PC-9 (cell line): ENCODE measurements at regions not wholly inside any gene's neighbourhood (a gene's known extent, or its start where the extent isn't known, plus 50 kb on each side); places are given as distances from the start of the nearest gene placed in this dataset.

ENCODE experiments used
- BruUV-seq: library from RNA; stranded (reverse); fragments of 400-500 nt; replicated peaks from 2 replicates; lab custom pipeline; 2021; lab: Mats Ljungman, UMichigan
- CTCF ChIA-PET: fragments of 300-600 bp; sonication (Branson Sonifier 250); formaldehyde crosslinking; loops from one replicate; lab custom pipeline; 2022; ENCODE audit warnings: antibody characterized with exemption; lab: Charles Lee
- POLR2A ChIA-PET: fragments of 300-600 bp; sonication (Branson Sonifier 250); formaldehyde crosslinking; loops from one replicate; lab custom pipeline; 2022; ENCODE audit warnings: antibody characterized with exemption; ENCODE audit not compliant: unreplicated experiment; lab: Charles Lee
- DNase-seq, 2 experiments: peaks; one replicate each; pipeline versions ENCODE4 v3.0.0 to v3.0.0-alpha.2; 2015 to 2022; ENCODE audit warnings: mixed read lengths in 1 of 2
- H2AFZ ChIP-seq: fragments of 200-600 bp; sonication (generic); 2 replicates; pipeline ENCODE4 v1.8.1; 2017; ENCODE audit warnings: antibody characterized with exemption
- H3F3A ChIP-seq: fragments of 200-600 bp; sonication (generic); 2 replicates; pipeline ENCODE4 v1.8.1; 2017; ENCODE audit warnings: antibody characterized with exemption, mild to moderate bottlenecking, low read depth; ENCODE audit not compliant: insufficient read depth
- H3K27ac ChIP-seq: fragments of 200-600 bp; sonication (generic); 2 replicates; pipeline ENCODE4 v1.6.1; 2016; ENCODE audit warnings: mixed run types
- H3K27me3 ChIP-seq: fragments of 200-600 bp; sonication (generic); 2 replicates; pipeline ENCODE4 v1.6.1; 2016; ENCODE audit warnings: low read depth, mixed run types; ENCODE audit not compliant: insufficient read depth
- H3K36me3 ChIP-seq: fragments of 200-600 bp; sonication (generic); 2 replicates; pipeline ENCODE4 v1.6.1; 2016; ENCODE audit warnings: low read depth, mixed run types
- H3K4me1 ChIP-seq: fragments of 200-600 bp; sonication (generic); replicated peaks from 2 replicates; pipeline ENCODE4 v1.6.1; 2016; ENCODE audit warnings: mixed run types; ENCODE audit not compliant: insufficient read depth
- H3K4me2 ChIP-seq: fragments of 200-600 bp; sonication (generic); 2 replicates; pipeline ENCODE4 v1.6.1; 2017; ENCODE audit warnings: mixed run types
- H3K4me3 ChIP-seq: fragments of 200-600 bp; sonication (generic); 2 replicates; pipeline ENCODE4 v1.6.1; 2016; ENCODE audit warnings: mixed run types
- H3K79me2 ChIP-seq: fragments of 200-600 bp; sonication (generic); 2 replicates; pipeline ENCODE4 v1.6.1; 2017; ENCODE audit warnings: low read depth, mixed run types
- H3K9me2 ChIP-seq: fragments of 200-600 bp; sonication (generic); 2 replicates; pipeline ENCODE4 v1.8.1; 2017; ENCODE audit warnings: mild to moderate bottlenecking; ENCODE audit not compliant: insufficient read depth
- H3K9me3 ChIP-seq: fragments of 200-600 bp; sonication (generic); 2 replicates; pipeline ENCODE4 v1.8.1; 2016; ENCODE audit warnings: low read depth; ENCODE audit not compliant: insufficient read depth
- H4K20me1 ChIP-seq: fragments of 200-600 bp; sonication (generic); 2 replicates; pipeline ENCODE4 v1.8.1; 2017; ENCODE audit not compliant: insufficient read depth
- EZH2 ChIP-seq: fragments of 200-600 bp; sonication (generic); IDR thresholded peaks from 2 replicates; pipeline ENCODE4 v1.8.0; 2017; ENCODE audit warnings: antibody characterized with exemption, low read depth
- intact Hi-C: fragments of 100-400 bp; cut with micrococcal nuclease; formaldehyde crosslinking; loops from one replicate; pipeline ENCODE4 v1.10.0; 2022; ENCODE audit not compliant: unreplicated experiment
- TF ChIP-seq, protein P1 (sequence below): fragments of 200-600 bp; sonication (generic); conservative IDR thresholded peaks from 2 replicates; pipeline ENCODE4 v1.6.1; 2017; ENCODE audit warnings: mixed run types, antibody characterized with exemption, mild to moderate bottlenecking, moderate library complexity

DNA sequence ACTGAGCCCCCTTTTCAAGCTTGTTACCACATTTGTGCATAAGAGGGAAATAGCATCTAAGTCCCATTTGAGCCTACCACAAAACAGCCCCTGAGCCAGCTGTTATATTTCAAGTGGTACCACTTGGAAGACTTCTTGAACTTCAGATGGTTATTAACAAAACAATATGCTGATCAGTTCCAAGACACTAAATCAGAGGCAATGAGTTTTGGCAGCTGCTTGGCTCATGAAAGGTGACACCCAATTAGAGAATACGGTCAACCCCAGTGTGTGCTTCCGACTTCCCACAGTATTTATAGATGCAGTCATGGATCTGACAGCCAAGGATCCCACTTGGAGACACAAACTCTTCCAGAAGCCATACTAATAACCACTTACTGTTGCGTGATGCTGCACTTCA lies 469.6 kb upstream of the PPP2R3A start:
- peaks cover 55% of the 10 kb centered on the region for H3K27me3 ChIP-seq
- H3K4me2 ChIP-seq: no peak overlapping the region
- BruUV-seq: no TSS peak
- H3K79me2 ChIP-seq: no peaks in the 10 kb centered on the region
- ChIA-PET CTCF (no interaction called here), POLR2A (no interaction called here)
- H2AFZ ChIP-seq: no peak overlapping the region
- H3K9me3 ChIP-seq: no peaks in the 10 kb centered on the region
- H3K4me1 ChIP-seq: no peaks in the 10 kb centered on the region
- H4K20me1 ChIP-seq: no peaks in the 10 kb centered on the region
- TF ChIP-seq, protein P1, sequence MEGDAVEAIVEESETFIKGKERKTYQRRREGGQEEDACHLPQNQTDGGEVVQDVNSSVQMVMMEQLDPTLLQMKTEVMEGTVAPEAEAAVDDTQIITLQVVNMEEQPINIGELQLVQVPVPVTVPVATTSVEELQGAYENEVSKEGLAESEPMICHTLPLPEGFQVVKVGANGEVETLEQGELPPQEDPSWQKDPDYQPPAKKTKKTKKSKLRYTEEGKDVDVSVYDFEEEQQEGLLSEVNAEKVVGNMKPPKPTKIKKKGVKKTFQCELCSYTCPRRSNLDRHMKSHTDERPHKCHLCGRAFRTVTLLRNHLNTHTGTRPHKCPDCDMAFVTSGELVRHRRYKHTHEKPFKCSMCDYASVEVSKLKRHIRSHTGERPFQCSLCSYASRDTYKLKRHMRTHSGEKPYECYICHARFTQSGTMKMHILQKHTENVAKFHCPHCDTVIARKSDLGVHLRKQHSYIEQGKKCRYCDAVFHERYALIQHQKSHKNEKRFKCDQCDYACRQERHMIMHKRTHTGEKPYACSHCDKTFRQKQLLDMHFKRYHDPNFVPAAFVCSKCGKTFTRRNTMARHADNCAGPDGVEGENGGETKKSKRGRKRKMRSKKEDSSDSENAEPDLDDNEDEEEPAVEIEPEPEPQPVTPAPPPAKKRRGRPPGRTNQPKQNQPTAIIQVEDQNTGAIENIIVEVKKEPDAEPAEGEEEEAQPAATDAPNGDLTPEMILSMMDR: no peak
- TF ChIP-seq EZH2: no peak
- no peaks in the 10 kb centered on the region for H3K36me3 ChIP-seq
- H3K9me2 ChIP-seq: no peaks in the 10 kb centered on the region
- no peak overlapping the region for H3K27ac ChIP-seq
- DNase-seq: no peak
- intact Hi-C loops: no loop called here
- no peak overlapping the region for H3K4me3 ChIP-seq
- no peaks in the 10 kb centered on the region for H3F3A ChIP-seq

DNA sequence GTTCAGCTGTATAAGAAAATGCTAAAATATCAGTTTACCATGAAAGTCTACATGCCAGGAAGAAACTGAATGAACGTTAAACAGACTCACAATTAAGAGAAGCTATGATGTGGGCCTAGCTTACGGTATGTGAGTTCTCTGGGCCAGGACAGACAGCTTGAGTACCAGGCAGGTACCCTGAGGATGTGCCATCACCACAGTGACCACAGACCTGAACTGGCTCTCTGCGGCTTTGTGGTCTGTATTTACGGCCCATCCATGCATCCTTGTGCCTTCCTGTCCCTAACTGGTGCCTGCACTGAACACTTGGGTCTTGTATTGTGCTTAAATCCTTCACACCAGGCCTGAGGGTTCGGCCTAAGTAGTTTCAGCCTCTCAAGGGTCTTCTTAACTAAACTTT lies 467.5 kb upstream of the PPP2R3A start:
- Histone ChIP-seq H3K27me3 (peaks cover 70% of the 10 kb centered on the region), H2AFZ (no peak overlapping the region), H3K4me2 (no peak overlapping the region), H3K9me2 (no peaks in the 10 kb centered on the region), H3K36me3 (no peaks in the 10 kb centered on the region), H3K4me3 (no peak overlapping the region), H3K4me1 (no peaks in the 10 kb centered on the region), H3K27ac (no peak overlapping the region), H3K9me3 (no peaks in the 10 kb centered on the region), H3F3A (no peaks in the 10 kb centered on the region), H4K20me1 (no peaks in the 10 kb centered on the region), H3K79me2 (no peaks in the 10 kb centered on the region)
- CTCF ChIA-PET: no interaction called here
- no peak for DNase-seq
- intact Hi-C loops: no loop called here
- TF ChIP-seq, protein P1: no peak
- TF ChIP-seq EZH2: no peak
- POLR2A ChIA-PET: no interaction called here
- BruUV-seq: no TSS peak

DNA sequence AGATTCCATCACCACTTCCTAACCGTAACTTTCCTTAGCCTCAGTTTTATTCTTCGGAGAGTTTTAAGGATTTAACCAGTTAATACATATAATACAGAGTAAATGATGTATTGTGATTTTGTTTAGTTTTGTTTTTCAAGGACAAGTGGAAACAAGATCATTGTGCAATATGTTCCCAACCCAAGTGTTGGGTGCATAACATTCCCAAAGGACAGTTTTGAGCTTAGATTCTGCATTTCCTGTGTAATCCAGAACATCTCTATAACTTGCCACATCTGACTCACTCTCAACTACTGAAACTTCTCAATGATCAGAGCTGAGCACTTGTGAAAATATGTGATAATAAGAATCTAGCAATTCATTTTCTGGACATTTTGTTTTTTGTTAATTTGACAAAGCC lies 466.1 kb upstream of the PPP2R3A start:
- no peak for TF ChIP-seq EZH2
- TF ChIP-seq, protein P1: no peak
- BruUV-seq: no TSS peak
- ChIA-PET POLR2A (no interaction called here), CTCF (no interaction called here)
- no peaks in the 10 kb centered on the region for H3K9me3 ChIP-seq
- no peaks in the 10 kb centered on the region for H3K36me3 ChIP-seq
- H3K4me2 ChIP-seq: no peak overlapping the region
- DNase-seq: no peak
- no peaks in the 10 kb centered on the region for H3F3A ChIP-seq
- peaks cover 74% of the 10 kb centered on the region for H3K27me3 ChIP-seq
- intact Hi-C loops: no loop called here
- H3K27ac ChIP-seq: no peak overlapping the region
- H3K79me2 ChIP-seq: no peaks in the 10 kb centered on the region
- H4K20me1 ChIP-seq: no peaks in the 10 kb centered on the region
- H3K4me3 ChIP-seq: no peak overlapping the region
- H3K4me1 ChIP-seq: no peaks in the 10 kb centered on the region
- no peaks in the 10 kb centered on the region for H3K9me2 ChIP-seq
- no peak overlapping the region for H2AFZ ChIP-seq
